C4-2B (cell line): ENCODE measurements at regions not wholly inside any gene's neighbourhood (a gene's known extent, or its start where the extent isn't known, plus 50 kb on each side); places are given as distances from the start of the nearest gene placed in this dataset.

Experiments
- CTCF ChIP-seq: fragments of 450-650 bp; conservative IDR thresholded peaks from 2 replicates; pipeline ENCODE4 v1.5.1; 2017; ENCODE audit warnings: mild to moderate bottlenecking
- ZFX ChIP-seq: fragments of 450-650 bp; IDR thresholded peaks from 2 replicates; pipeline ENCODE4 v1.6.1; 2017

- TF ChIP-seq CTCF: no peak
- no peak for TF ChIP-seq ZFX
Observed at GRCh38 chr4:59179372-59179771, 2020.8 kb upstream of the ADGRL3 start.
